HepG2 (cell line): ENCODE measurements at regions not wholly inside any gene's neighbourhood (a gene's known extent, or its start where the extent isn't known, plus 50 kb on each side); places are given as distances from the start of the nearest gene placed in this dataset.

Source experiments
- CENPT ChIP-seq: sonication (generic); formaldehyde crosslinking; IDR thresholded peaks from 2 replicates; pipeline ENCODE4 v1.8.0; 2022; ENCODE audit warnings: low read depth, mild to moderate bottlenecking, moderate library complexity, missing genetic modification reagents
- ELF1 ChIP-seq: sonication (generic); formaldehyde crosslinking; IDR thresholded peaks from 2 replicates; pipeline ENCODE4 v1.4.0; 2020; ENCODE audit warnings: missing genetic modification reagents
- ERF ChIP-seq: IDR thresholded peaks from 2 replicates; pipeline ENCODE4 v1.6.1; 2018; ENCODE audit warnings: missing biosample characterization, missing genetic modification reagents
- ISL2 ChIP-seq: sonication (generic); formaldehyde crosslinking; IDR thresholded peaks from 2 replicates; pipeline ENCODE4 v1.5.0; 2020; ENCODE audit warnings: missing genetic modification reagents
- NFE2 ChIP-seq: sonication (generic); formaldehyde crosslinking; IDR thresholded peaks from 2 replicates; pipeline ENCODE4 v1.4.0; 2020; ENCODE audit warnings: missing genetic modification reagents
- PHB2 ChIP-seq: fragments of 450-650 bp; IDR thresholded peaks from 2 replicates; pipeline ENCODE4 v1.6.1; 2018; ENCODE audit not compliant: partially characterized antibody
- TCF7 ChIP-seq: sonication (generic); IDR thresholded peaks from 2 replicates; pipeline ENCODE4 v1.6.1; 2016; ENCODE audit warnings: antibody characterized with exemption, low read depth
- TRAFD1 ChIP-seq: sonication (generic); formaldehyde crosslinking; IDR thresholded peaks from 2 replicates; pipeline ENCODE4 v1.5.1; 2020; ENCODE audit warnings: missing genetic modification reagents, mild to moderate bottlenecking, borderline replicate concordance
- ZNF180 ChIP-seq: sonication (generic); formaldehyde crosslinking; IDR thresholded peaks from 2 replicates; pipeline ENCODE4 v1.4.0; 2020; ENCODE audit warnings: low read depth, missing genetic modification reagents, borderline replicate concordance
- ZNF646 ChIP-seq: sonication (generic); formaldehyde crosslinking; IDR thresholded peaks from 2 replicates; pipeline ENCODE4 v1.9.0; 2021; ENCODE audit warnings: mild to moderate bottlenecking, missing genetic modification reagents
- ZNF772 ChIP-seq: sonication (generic); formaldehyde crosslinking; IDR thresholded peaks from 2 replicates; pipeline ENCODE4 v1.5.0; 2020; ENCODE audit warnings: mild to moderate bottlenecking, missing genetic modification reagents

- TF ChIP-seq ZNF646 (CRISPR knock-in tag) (no peak), TRAFD1 (CRISPR knock-in tag) (no peak), ZNF180 (CRISPR knock-in tag) (no peak), TCF7 (no peak), NFE2 (CRISPR knock-in tag) (no peak), CENPT (no peak), ISL2 (CRISPR knock-in tag) (no peak), ZNF772 (no peak), ERF (CRISPR knock-in tag) (no peak), ELF1 (CRISPR knock-in tag) (no peak), PHB2 (no peak)
Measured at GRCh38 chr2:58984731-58985130, 743.6 kb upstream of the FANCL start (continued).
